ENCODE measurements at regions not wholly inside any gene's neighbourhood (a gene's known extent, or its start where the extent isn't known, plus 50 kb on each side); places are given as distances from the start of the nearest gene placed in this dataset.

DNA sequence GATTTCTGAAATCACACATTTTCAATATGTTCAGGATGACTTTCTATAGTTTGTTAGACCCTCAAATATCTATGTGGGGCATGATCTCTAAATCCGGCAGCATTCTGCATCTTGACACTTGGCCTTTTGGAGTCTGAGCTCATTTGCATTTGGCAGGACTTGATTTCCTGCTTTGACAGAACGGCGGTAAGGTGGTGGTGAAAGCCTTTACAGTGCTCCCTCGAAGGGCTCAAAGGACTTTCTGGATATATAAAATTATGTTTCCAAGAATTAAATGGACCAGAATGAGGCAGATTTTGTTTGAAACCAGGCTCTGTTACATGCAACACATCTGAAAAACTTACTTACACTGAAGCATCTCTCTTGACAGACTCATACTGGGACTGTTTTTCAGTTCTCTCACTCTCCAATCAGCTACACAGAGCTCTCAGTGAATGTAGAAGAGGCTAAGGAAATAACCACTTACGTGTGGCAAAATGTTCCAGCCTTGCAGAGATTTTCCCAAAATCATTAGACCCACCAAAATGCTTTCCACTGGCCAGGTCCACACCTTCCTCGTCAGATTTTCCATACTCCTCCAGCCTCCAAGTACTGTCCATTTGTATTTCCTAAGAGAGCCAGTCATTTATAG lies 207.2 kb downstream of the SPRY2 start:
- no peak overlapping the region for H3K4me3 ChIP-seq (ENCODE audit: low read depth, low read length)
- no peaks in the 10 kb centered on the region for H3K27me3 ChIP-seq (ENCODE audit: control insufficient read depth, insufficient read depth, low read length)
- no peaks in the 10 kb centered on the region for H3K36me3 ChIP-seq (ENCODE audit: control insufficient read depth, insufficient read depth, low read length)
- TF ChIP-seq, protein P1, sequence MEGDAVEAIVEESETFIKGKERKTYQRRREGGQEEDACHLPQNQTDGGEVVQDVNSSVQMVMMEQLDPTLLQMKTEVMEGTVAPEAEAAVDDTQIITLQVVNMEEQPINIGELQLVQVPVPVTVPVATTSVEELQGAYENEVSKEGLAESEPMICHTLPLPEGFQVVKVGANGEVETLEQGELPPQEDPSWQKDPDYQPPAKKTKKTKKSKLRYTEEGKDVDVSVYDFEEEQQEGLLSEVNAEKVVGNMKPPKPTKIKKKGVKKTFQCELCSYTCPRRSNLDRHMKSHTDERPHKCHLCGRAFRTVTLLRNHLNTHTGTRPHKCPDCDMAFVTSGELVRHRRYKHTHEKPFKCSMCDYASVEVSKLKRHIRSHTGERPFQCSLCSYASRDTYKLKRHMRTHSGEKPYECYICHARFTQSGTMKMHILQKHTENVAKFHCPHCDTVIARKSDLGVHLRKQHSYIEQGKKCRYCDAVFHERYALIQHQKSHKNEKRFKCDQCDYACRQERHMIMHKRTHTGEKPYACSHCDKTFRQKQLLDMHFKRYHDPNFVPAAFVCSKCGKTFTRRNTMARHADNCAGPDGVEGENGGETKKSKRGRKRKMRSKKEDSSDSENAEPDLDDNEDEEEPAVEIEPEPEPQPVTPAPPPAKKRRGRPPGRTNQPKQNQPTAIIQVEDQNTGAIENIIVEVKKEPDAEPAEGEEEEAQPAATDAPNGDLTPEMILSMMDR (IDR thresholded peaks at IDR 0.05; ENCODE audit: insufficient read depth, low read length, poor library complexity, severe bottlenecking) = no peak
- DNase-seq (ENCODE audit: low read depth) = no peak

DNA sequence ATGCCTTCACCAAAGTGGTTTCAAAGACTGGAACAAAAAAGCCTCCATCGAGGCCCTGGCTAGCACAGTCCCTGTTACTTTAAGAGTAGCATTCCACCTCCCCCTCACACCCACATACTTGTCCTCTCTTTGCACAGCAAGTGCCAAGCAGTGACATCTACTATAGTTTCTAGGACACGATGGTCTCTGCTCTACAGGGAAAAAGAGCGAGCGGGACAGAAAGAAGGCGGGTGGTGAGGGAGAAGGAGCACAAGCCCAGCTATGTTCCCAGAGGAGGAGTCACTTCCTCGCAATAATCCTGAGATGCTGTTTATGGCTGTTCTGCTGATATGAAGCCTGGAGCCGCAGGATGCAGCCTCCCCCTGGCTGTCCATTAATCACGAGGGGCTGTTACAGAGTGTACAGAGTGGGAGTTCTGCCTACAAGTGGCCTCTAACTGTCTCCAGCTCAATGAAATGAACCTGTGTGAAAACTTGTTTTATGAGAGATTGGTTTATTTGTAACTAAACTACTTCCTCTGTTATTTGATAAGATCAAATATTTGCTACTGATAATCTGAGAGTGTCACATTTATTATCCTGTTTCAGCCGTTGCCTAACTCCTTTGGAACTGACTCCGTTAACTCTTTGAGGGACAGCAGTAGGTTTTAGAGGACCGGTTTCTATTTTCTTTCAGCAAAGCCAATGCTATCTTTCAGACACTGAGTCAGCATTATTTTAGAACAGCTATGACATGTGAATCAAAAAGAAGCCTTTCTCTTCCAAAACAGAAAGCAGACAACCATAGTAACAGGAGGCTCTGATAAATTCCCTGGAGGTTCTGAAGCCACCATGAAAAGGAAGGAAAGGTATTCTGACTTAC lies 208.0 kb downstream of the SPRY2 start:
- Histone ChIP-seq H3K36me3 (ENCODE audit: control insufficient read depth, insufficient read depth, low read length) (no peaks in the 10 kb centered on the region), H3K4me3 (ENCODE audit: low read depth, low read length) (peak overlapping the region; percentile 14), H3K27me3 (ENCODE audit: control insufficient read depth, insufficient read depth, low read length) (no peaks in the 10 kb centered on the region)
- TF ChIP-seq, protein P1 (IDR thresholded peaks at IDR 0.05; ENCODE audit: insufficient read depth, low read length, poor library complexity, severe bottlenecking) = no peak
- no peak for DNase-seq (ENCODE audit: low read depth)

DNA sequence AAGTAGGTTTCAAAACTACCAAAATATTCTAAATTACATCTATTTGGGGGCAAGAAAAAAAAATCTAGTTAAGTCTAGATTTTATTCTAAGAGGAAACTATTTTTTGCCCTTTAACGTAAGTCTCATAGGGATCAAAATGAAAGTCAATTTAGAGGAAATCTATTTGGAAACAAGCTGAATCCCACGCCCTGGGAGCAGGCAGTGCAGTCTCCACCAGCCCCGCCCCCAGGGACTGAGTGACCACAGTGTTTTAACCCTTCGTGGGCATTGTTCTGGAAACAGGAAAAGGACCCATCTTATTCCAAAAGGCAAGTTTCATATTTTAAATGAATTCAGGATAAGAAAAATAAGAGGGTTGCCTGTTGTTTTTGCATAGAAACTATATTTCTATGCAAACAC lies 209.7 kb downstream of the SPRY2 start:
- H3K27me3 ChIP-seq (ENCODE audit: control insufficient read depth, insufficient read depth, low read length) = no peaks in the 10 kb centered on the region
- TF ChIP-seq, protein P1 (IDR thresholded peaks at IDR 0.05; ENCODE audit: insufficient read depth, low read length, poor library complexity, severe bottlenecking) = no peak
- no peak for DNase-seq (ENCODE audit: low read depth)
- no peaks in the 10 kb centered on the region for H3K36me3 ChIP-seq (ENCODE audit: control insufficient read depth, insufficient read depth, low read length)
- H3K4me3 ChIP-seq (ENCODE audit: low read depth, low read length) = no peak overlapping the region

DNA sequence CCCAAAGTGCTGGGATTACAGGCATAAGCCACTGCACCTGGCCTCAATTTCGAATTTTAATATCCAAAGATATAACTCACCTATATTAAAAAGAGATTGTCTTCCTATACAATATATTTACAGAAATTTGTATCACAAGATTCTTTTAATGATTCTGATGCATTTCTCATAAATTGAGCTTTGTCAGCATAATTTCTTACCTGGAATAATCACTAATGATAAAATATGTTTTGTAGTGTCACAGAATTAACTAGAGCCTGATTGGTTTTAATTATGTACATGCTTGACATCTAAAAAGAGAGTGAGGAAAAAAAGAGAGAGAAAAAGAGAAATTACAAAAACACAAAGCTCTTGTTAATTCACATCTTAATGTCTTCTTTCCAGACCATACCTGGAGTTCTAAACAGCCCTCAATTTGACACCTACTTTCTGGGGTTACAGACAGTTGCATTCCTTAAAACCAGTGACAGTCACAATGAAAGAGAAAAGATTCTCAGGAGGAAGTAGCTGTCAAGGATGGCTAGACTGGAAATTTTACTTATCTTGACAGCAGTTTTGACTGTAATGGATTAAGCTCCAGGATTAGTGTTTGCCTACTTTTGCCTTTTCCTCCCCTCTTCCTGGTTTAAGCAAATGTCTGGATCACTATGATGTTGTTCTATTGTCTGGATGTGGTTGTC lies 214.4 kb downstream of the SPRY2 start:
- Histone ChIP-seq H3K27me3 (ENCODE audit: control insufficient read depth, insufficient read depth, low read length) (no peaks in the 10 kb centered on the region), H3K4me3 (ENCODE audit: low read depth, low read length) (no peak overlapping the region), H3K36me3 (ENCODE audit: control insufficient read depth, insufficient read depth, low read length) (no peaks in the 10 kb centered on the region)
- TF ChIP-seq, protein P1 (IDR thresholded peaks at IDR 0.05; ENCODE audit: insufficient read depth, low read length, poor library complexity, severe bottlenecking) = no peak
- no peak for DNase-seq (ENCODE audit: low read depth)

DNA sequence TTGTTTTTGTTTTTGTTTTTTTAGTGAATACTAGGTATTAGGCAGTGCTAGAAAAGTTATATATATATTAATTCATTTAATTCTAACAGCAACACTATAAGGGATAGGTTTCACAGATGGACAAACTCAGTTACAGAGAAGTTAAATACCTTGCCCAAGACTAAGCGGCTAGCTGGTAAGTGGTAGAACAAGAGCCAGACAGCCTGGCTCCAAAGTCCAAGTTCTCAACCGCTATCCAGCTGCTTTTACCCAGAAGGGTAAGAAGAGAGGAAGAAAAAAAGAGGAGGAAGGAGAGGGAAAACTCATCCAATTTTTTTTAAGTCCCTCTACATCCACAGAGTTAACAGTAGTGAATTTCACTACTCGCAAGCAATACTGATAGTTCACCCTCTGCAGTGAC lies 217.0 kb downstream of the SPRY2 start:
- DNase-seq (ENCODE audit: low read depth) = no peak
- Histone ChIP-seq H3K4me3 (ENCODE audit: low read depth, low read length) (no peak overlapping the region), H3K27me3 (ENCODE audit: control insufficient read depth, insufficient read depth, low read length) (no peaks in the 10 kb centered on the region), H3K36me3 (ENCODE audit: control insufficient read depth, insufficient read depth, low read length) (no peaks in the 10 kb centered on the region)
- TF ChIP-seq, protein P1 (IDR thresholded peaks at IDR 0.05; ENCODE audit: insufficient read depth, low read length, poor library complexity, severe bottlenecking) = no peak
